Neural progenitor cell (in vitro differentiated cells): ENCODE measurements at regions not wholly inside any gene's neighbourhood (a gene's known extent, or its start where the extent isn't known, plus 50 kb on each side); places are given as distances from the start of the nearest gene placed in this dataset.

Source experiments
- CTCF ChIP-seq: fragments of 200-600 bp; sonication (generic); IDR thresholded peaks from 2 replicates; pipeline ENCODE4 v1.5.1; 2017; ENCODE audit warnings: antibody characterized with exemption, mild to moderate bottlenecking
- EZH2 ChIP-seq: fragments of 200-600 bp; sonication (generic); IDR thresholded peaks from 2 replicates; pipeline ENCODE4 v1.6.1; 2017; ENCODE audit warnings: antibody characterized with exemption, mild to moderate bottlenecking, moderate library complexity

DNA sequence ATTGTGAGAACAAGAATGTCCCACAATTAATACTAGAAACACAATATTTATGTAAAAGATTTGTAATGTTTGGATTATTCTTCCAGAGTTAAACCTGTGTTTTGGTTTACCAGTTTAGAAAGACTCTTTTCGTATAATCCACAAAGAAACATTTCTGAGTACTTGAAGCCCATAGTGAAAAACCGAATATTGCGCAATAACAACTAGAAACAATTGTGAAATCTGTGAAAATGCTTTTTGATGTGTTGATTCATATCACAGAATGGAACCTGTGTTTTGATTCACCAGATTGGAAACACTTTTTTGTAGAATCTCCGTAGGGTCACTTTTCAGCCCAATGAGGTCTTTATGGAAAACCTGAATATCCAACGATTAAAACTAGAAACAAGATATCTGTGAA, 386.2 kb downstream of the PRDM9 start:
- TF ChIP-seq CTCF = no peak
- TF ChIP-seq EZH2 = no peak
